Transverse colon (tissue), 1 donor: ENCODE measurements at regions not wholly inside any gene's neighbourhood (a gene's known extent, or its start where the extent isn't known, plus 50 kb on each side); places are given as distances from the start of the nearest gene placed in this dataset.

Experiments used
- EP300 ChIP-seq: sonication (generic); formaldehyde crosslinking; IDR thresholded peaks from one replicate; pipeline ENCODE4 v1.6.1; 2017; ENCODE audit warnings: antibody characterized with exemption, low read depth
- POLR2A ChIP-seq: fragments of 450-650 bp; IDR thresholded peaks from one replicate; pipeline ENCODE4 v1.6.1; 2016; ENCODE audit warnings: antibody characterized with exemption, mild to moderate bottlenecking, moderate library complexity

DNA sequence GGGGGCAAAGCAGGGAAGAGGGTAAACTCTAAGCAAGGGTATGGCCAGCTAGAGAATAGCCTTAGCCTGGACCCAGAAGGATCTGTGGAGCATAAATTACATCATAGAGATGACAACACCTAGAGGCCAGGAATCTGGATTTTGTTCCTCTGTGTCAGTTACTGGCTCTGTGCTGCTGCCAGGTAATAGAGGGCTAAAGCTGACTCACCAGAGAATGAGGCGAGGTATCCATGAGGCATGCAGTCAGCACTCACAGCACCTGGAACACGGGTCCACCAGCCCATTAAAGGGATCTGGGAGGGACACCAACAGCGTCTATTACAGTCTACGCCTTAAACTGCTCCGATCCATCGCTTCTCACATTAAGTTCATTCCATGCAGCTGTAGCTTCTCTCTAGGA lies 74.9 kb upstream of the CMKLR1 start:
- TF ChIP-seq POLR2A: no peak
- no peak for TF ChIP-seq EP300
